Body of pancreas (tissue), 4 donors: ENCODE measurements at regions not wholly inside any gene's neighbourhood (a gene's known extent, or its start where the extent isn't known, plus 50 kb on each side); places are given as distances from the start of the nearest gene placed in this dataset.

Experiments used
- ATAC-seq: fragments of 150-250 bp; one replicate; pipeline ENCODE4 v1.9.1; 2016
- DNase-seq, 4 donors: peaks; one replicate each; pipeline ENCODE4 v3.0.0-alpha.2; 2019
- H3K27ac ChIP-seq, 4 donors: fragments of 200-600 bp; sonication (generic); 1 replicate in 3 of 4; 2 replicates in 1 of 4; pipeline versions ENCODE4 v1.5.1 to v1.6.1; 2016 to 2019; ENCODE audit warnings: mild to moderate bottlenecking in 1 of 4, mixed read lengths in 1 of 4, moderate library complexity in 1 of 4
- H3K27me3 ChIP-seq, 2 donors: fragments of 200-600 bp; sonication (generic); one replicate each; pipeline ENCODE4 v1.6.0; 2016; ENCODE audit warnings: mild to moderate bottlenecking in 1 of 2
- H3K36me3 ChIP-seq, 2 donors: fragments of 200-600 bp; sonication (generic); replicated peaks in 1 of 2; 2 replicates each; pipeline ENCODE4 v1.5.1; 2016; ENCODE audit warnings: low read depth in 2 of 2; ENCODE audit not compliant: insufficient read depth in 1 of 2
- H3K4me1 ChIP-seq: fragments of 200-600 bp; sonication (generic); one replicate; pipeline ENCODE4 v1.6.0; 2016
- H3K4me3 ChIP-seq, 2 donors: fragments of 200-600 bp; sonication (generic); 1 replicate in 1 of 2; 2 replicates in 1 of 2; pipeline ENCODE4 v1.5.1; 2016 to 2019
- H3K9me3 ChIP-seq, 3 donors: fragments of 200-600 bp; sonication (generic); 1 replicate in 2 of 3; 2 replicates in 1 of 3; pipeline ENCODE4 v1.5.1; 2016
- POLR2A ChIP-seq, 3 donors: fragments of 450-650 bp; IDR thresholded peaks; one replicate each; pipeline ENCODE4 v1.6.1; 2016; ENCODE audit warnings: antibody characterized with exemption in 3 of 3, mild to moderate bottlenecking in 2 of 3
- WGBS, 2 donors: methylation state at CpG; one replicate each; pipeline ENCODE4 v1.1.5; 2017; 5-methylcytosine and 5-hydroxymethylcytosine counted together
- intact Hi-C: fragments of 100-400 bp; cut with DNase I; formaldehyde crosslinking; loops from one replicate; pipeline ENCODE4 v1.15.1; 2023
- TF ChIP-seq, protein P1 (sequence below), 7 experiments: fragments of 450-650 bp in 4 of 7; fragments of 200-600 bp in 3 of 7; sonication (generic) in 3 of 7; IDR thresholded peaks; one replicate each; pipeline ENCODE4 v1.5.1; 2016 to 2019; ENCODE audit warnings: antibody characterized with exemption in 7 of 7

DNA sequence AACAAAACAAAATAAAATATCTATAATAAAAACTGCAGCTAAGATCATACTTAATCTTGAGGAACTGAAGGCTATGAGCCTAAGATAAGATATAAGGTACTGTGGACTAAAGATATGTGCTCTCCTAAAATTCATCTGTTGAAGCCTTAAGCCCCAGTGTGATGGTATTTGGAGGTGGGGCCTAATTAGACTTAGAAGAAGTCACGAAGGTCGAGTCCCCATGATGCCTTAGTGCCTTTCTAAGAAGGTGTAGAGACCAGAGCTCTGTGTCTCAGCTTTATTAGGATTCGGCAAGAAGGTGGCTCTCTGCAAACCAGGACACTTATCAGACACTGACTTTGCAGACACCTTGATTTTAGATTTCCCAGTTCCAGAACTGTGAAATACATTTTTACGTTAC is 622.0 kb upstream of the BRINP3 start:
- TF ChIP-seq, protein P1, sequence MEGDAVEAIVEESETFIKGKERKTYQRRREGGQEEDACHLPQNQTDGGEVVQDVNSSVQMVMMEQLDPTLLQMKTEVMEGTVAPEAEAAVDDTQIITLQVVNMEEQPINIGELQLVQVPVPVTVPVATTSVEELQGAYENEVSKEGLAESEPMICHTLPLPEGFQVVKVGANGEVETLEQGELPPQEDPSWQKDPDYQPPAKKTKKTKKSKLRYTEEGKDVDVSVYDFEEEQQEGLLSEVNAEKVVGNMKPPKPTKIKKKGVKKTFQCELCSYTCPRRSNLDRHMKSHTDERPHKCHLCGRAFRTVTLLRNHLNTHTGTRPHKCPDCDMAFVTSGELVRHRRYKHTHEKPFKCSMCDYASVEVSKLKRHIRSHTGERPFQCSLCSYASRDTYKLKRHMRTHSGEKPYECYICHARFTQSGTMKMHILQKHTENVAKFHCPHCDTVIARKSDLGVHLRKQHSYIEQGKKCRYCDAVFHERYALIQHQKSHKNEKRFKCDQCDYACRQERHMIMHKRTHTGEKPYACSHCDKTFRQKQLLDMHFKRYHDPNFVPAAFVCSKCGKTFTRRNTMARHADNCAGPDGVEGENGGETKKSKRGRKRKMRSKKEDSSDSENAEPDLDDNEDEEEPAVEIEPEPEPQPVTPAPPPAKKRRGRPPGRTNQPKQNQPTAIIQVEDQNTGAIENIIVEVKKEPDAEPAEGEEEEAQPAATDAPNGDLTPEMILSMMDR (IDR thresholded peaks at IDR 0.05), result no peak
- TF ChIP-seq POLR2A (IDR thresholded peaks at IDR 0.05), result no peak
- no peaks in the 10 kb centered on the region for H3K4me1 ChIP-seq
- DNase-seq, result no peak
- WGBS, 2 donors, result 77 to 81% methylated on average over 4 of the region's 4 CpGs
- H3K27me3 ChIP-seq, result no peaks in the 10 kb centered on the region
- intact Hi-C loops, result no loop called here
- H3K9me3 ChIP-seq, result no peaks in the 10 kb centered on the region
- H3K4me3 ChIP-seq, result no peak overlapping the region
- no peak for ATAC-seq
- H3K27ac ChIP-seq, result no peak overlapping the region
- no peaks in the 10 kb centered on the region for H3K36me3 ChIP-seq

DNA sequence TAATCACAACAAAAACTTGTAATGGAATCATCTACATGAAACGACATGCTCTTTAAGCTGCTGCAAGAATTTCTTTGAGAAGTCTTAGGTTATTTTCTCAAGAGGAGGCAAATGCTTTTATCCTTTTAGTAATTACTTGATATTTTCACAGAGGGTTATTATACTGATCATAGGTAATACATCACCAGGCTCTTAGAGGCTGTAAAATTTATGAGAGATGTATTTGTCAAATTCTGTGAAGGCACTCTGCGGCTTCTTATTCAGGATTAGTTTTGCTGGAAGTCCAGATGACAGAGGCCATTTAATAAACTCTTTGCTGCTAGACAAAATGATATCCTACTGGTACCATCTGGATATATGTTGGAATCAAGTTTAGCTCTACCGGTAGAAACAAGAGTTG is 624.3 kb upstream of the BRINP3 start:
- no peaks in the 10 kb centered on the region for H3K27me3 ChIP-seq
- ATAC-seq (no peak), DNase-seq (no peak)
- H3K4me1 ChIP-seq, result no peaks in the 10 kb centered on the region
- H3K36me3 ChIP-seq, result no peaks in the 10 kb centered on the region
- WGBS, 2 donors, result 74 to 78% methylated on average over 3 of the region's 3 CpGs
- no peak overlapping the region for H3K27ac ChIP-seq
- TF ChIP-seq, protein P1 (IDR thresholded peaks at IDR 0.05), result no peak
- TF ChIP-seq POLR2A (IDR thresholded peaks at IDR 0.05), result no peak
- no peak overlapping the region for H3K4me3 ChIP-seq
- intact Hi-C loops, result no loop called here
- H3K9me3 ChIP-seq, result no peaks in the 10 kb centered on the region

- ATAC-seq (no peak), DNase-seq (no peak)
- 64 to 76% methylated on average over 2 to 3 of the region's 3 CpGs for WGBS, 2 donors
- intact Hi-C loops, result no loop called here
- TF ChIP-seq, protein P1 (IDR thresholded peaks at IDR 0.05), result no peak
- no peak for TF ChIP-seq POLR2A (IDR thresholded peaks at IDR 0.05)
- no peaks in the 10 kb centered on the region for H3K36me3 ChIP-seq
- no peak overlapping the region for H3K4me3 ChIP-seq
- H3K9me3 ChIP-seq, result no peaks in the 10 kb centered on the region
- no peaks in the 10 kb centered on the region for H3K27me3 ChIP-seq
- no peak overlapping the region for H3K27ac ChIP-seq
- H3K4me1 ChIP-seq, result no peaks in the 10 kb centered on the region
These were observed 648.3 kb upstream of the BRINP3 start for GRCh38 chr1:191125950-191126349.

GRCh38 chr1:191134796-191135195 is 657.1 kb upstream of the BRINP3 start:
- Histone ChIP-seq H3K4me3 (no peak overlapping the region), H3K27me3 (no peaks in the 10 kb centered on the region), H3K9me3 (no peaks in the 10 kb centered on the region), H3K36me3 (no peaks in the 10 kb centered on the region), H3K4me1 (no peaks in the 10 kb centered on the region), H3K27ac (peak overlapping the region in 1 of 4 donors; percentile 25)
- DNase-seq, result peak in 1 of 4 donors; percentile 34
- ATAC-seq, result peak; percentile 47
- no peak for TF ChIP-seq POLR2A (IDR thresholded peaks at IDR 0.05)
- TF ChIP-seq, protein P1 (IDR thresholded peaks at IDR 0.05), result no peak
- intact Hi-C loops, result no loop called here
- WGBS, 2 donors, result 16 to 25% methylated on average over 7 of the region's 7 CpGs

DNA sequence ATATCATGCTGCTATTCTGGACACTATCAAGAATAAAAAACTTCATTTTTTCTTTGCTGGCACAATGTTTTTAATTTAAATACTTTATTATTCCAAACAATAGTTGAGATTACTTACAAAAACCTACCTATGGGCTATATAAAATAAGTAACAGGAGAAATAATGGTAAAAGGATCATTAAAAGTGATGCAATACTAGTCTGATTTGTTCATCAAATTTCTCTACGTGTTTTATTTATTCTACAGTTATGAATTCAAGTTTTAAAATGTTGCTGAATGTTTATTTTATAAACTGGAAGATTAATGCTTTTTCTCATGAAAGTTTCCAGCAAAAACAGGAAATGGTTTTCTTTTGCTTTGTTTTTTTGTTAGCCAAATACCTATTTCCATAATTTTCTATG is 662.4 kb upstream of the BRINP3 start:
- TF ChIP-seq POLR2A (IDR thresholded peaks at IDR 0.05), result no peak
- TF ChIP-seq, protein P1 (IDR thresholded peaks at IDR 0.05), result no peak
- 27 to 31% methylated on average over 1 of the region's 1 CpG for WGBS, 2 donors
- Histone ChIP-seq H3K27ac (no peak overlapping the region), H3K36me3 (no peaks in the 10 kb centered on the region), H3K4me3 (no peak overlapping the region), H3K9me3 (no peaks in the 10 kb centered on the region), H3K4me1 (no peaks in the 10 kb centered on the region), H3K27me3 (no peaks in the 10 kb centered on the region)
- ATAC-seq (no peak), DNase-seq (no peak)
- intact Hi-C loops, result no loop called here
